Natural killer cell (primary cell): ENCODE measurements at regions not wholly inside any gene's neighbourhood (a gene's known extent, or its start where the extent isn't known, plus 50 kb on each side); places are given as distances from the start of the nearest gene placed in this dataset.

ENCODE experiments used
- ATAC-seq, 3 donors: fragments of 150-1000 bp in 2 of 3; fragments of 200-7000 bp in 1 of 3; cut with Tn5 transposase; 1 replicate in 1 of 3; 2 replicates in 2 of 3; pipeline ENCODE4 v1.10.0; 2021; ENCODE audit warnings: mild to moderate bottlenecking in 2 of 3, moderate library complexity in 2 of 3
- DNase-seq, 2 donors: peaks; one replicate each; pipeline versions ENCODE4 v3.0.0 to v3.0.0-alpha.2; 2013 to 2021; ENCODE audit warnings: mixed read lengths in 1 of 2
- H3K27ac ChIP-seq: one replicate; pipeline ENCODE4 v1.5.1; 2013; ENCODE audit warnings: mild to moderate bottlenecking, low read length
- H3K27me3 ChIP-seq: one replicate; pipeline ENCODE4 v1.6.1; 2013; ENCODE audit warnings: low read length; ENCODE audit not compliant: control insufficient read depth, insufficient read depth
- H3K36me3 ChIP-seq: one replicate; pipeline ENCODE4 v1.6.1; 2013; ENCODE audit warnings: low read length; ENCODE audit not compliant: control insufficient read depth, insufficient read depth
- H3K4me1 ChIP-seq: one replicate; pipeline ENCODE4 v1.6.1; 2013; ENCODE audit warnings: low read length; ENCODE audit not compliant: control insufficient read depth, insufficient read depth
- H3K4me3 ChIP-seq: one replicate; pipeline ENCODE4 v1.5.1; 2013; ENCODE audit warnings: low read length
- H3K9me3 ChIP-seq: one replicate; pipeline ENCODE4 v1.6.1; 2013; ENCODE audit warnings: low read length; ENCODE audit not compliant: control insufficient read depth, insufficient read depth
- H3K27ac Mint-ChIP-seq, 2 donors: one replicate each; pipeline ENCODE4 v1.8.0; 2022; ENCODE audit warnings: mild to moderate bottlenecking in 2 of 2, mixed read lengths in 2 of 2, moderate library complexity in 1 of 2
- H3K27me3 Mint-ChIP-seq, 2 donors: one replicate each; pipeline ENCODE4 v1.8.0; 2022; ENCODE audit warnings: low read depth in 2 of 2, mixed read lengths in 2 of 2
- H3K36me3 Mint-ChIP-seq: one replicate; pipeline ENCODE4 v1.8.0; 2022; ENCODE audit warnings: mixed read lengths
- H3K4me1 Mint-ChIP-seq, 2 donors: one replicate each; pipeline ENCODE4 v1.8.0; 2022; ENCODE audit warnings: mixed read lengths in 2 of 2
- H3K4me3 Mint-ChIP-seq: one replicate; pipeline ENCODE4 v1.8.0; 2022; ENCODE audit warnings: mild to moderate bottlenecking, moderate library complexity, mixed read lengths
- H3K9me3 Mint-ChIP-seq, 2 donors: one replicate each; pipeline ENCODE4 v1.8.0; 2022; ENCODE audit warnings: mixed read lengths in 2 of 2
- CTCF ChIP-seq: fragments of 200-600 bp; IDR thresholded peaks from one replicate; pipeline ENCODE4 v1.8.0; 2022; ENCODE audit warnings: antibody characterized with exemption
- WGBS: methylation state at CpG from one replicate; pipeline ENCODE4 v1.1.7; 2013; ENCODE audit warnings: missing lambda C conversion rate; ENCODE audit not compliant: insufficient coverage; 5-methylcytosine and 5-hydroxymethylcytosine counted together
- intact Hi-C: fragments of 100-400 bp; cut with micrococcal nuclease; formaldehyde crosslinking; loops from one replicate; pipeline ENCODE4 v1.14.2; 2022

- Histone ChIP-seq H3K27me3 (no peaks in the 10 kb centered on the region), H3K4me1 (no peaks in the 10 kb centered on the region), H3K36me3 (no peaks in the 10 kb centered on the region), H3K9me3 (no peaks in the 10 kb centered on the region), H3K27ac (no peak overlapping the region), H3K4me3 (no peak overlapping the region)
- no peak for DNase-seq
- no peaks in the 10 kb centered on the region for H3K36me3 Mint-ChIP-seq
- H3K9me3 Mint-ChIP-seq, result no peaks in the 10 kb centered on the region
- peaks cover 7 to 10% of the 10 kb centered on the region in 2 donors for H3K27me3 Mint-ChIP-seq
- WGBS, result 74% methylated on average over 8 of the region's 8 CpGs
- no peak overlapping the region for H3K27ac Mint-ChIP-seq
- no peak overlapping the region for H3K4me3 Mint-ChIP-seq
- no peak for TF ChIP-seq CTCF
- intact Hi-C loops, result no loop called here
- no peaks in the 10 kb centered on the region for H3K4me1 Mint-ChIP-seq
- ATAC-seq, result no peak
These were observed 94.2 kb upstream of the GPR26 start for GRCh38 chr10:123571978-123572377.

GRCh38 chr10:123573236-123574108 lies 92.7 kb upstream of the GPR26 start:
- Histone ChIP-seq H3K36me3 (no peaks in the 10 kb centered on the region), H3K27ac (no peak overlapping the region), H3K27me3 (no peaks in the 10 kb centered on the region), H3K4me1 (no peaks in the 10 kb centered on the region), H3K4me3 (no peak overlapping the region), H3K9me3 (no peaks in the 10 kb centered on the region)
- WGBS, result 20% methylated on average over 9 of the region's 9 CpGs
- H3K36me3 Mint-ChIP-seq, result no peaks in the 10 kb centered on the region
- no peak overlapping the region for H3K27ac Mint-ChIP-seq
- intact Hi-C loops, result no loop called here
- H3K4me3 Mint-ChIP-seq, result no peak overlapping the region
- peak; percentile 38 for TF ChIP-seq CTCF
- peaks cover 7 to 10% of the 10 kb centered on the region in 2 donors for H3K27me3 Mint-ChIP-seq
- no peaks in the 10 kb centered on the region for H3K9me3 Mint-ChIP-seq
- DNase-seq (peak in 1 of 2 donors; percentile 43), ATAC-seq (peak in 1 of 3 donors; percentile 52)
- no peaks in the 10 kb centered on the region for H3K4me1 Mint-ChIP-seq

- Mint-ChIP-seq H3K4me1 (no peaks in the 10 kb centered on the region), H3K36me3 (no peaks in the 10 kb centered on the region), H3K27me3 (peaks cover 5 to 7% of the 10 kb centered on the region in 2 donors), H3K9me3 (no peaks in the 10 kb centered on the region), H3K4me3 (no peak overlapping the region), H3K27ac (no peak overlapping the region)
- no peaks in the 10 kb centered on the region for H3K9me3 ChIP-seq
- no peak for TF ChIP-seq CTCF
- H3K4me3 ChIP-seq, result no peak overlapping the region
- H3K27me3 ChIP-seq, result no peaks in the 10 kb centered on the region
- H3K4me1 ChIP-seq, result no peaks in the 10 kb centered on the region
- ATAC-seq (no peak), DNase-seq (no peak)
- 64% methylated on average over 6 of the region's 7 CpGs for WGBS
- H3K27ac ChIP-seq, result no peak overlapping the region
- no peaks in the 10 kb centered on the region for H3K36me3 ChIP-seq
- intact Hi-C loops, result no loop called here
These were observed 92.0 kb upstream of the GPR26 start for GRCh38 chr10:123574109-123574698.
